HEK293 (cell line): ENCODE measurements at regions not wholly inside any gene's neighbourhood (a gene's known extent, or its start where the extent isn't known, plus 50 kb on each side); places are given as distances from the start of the nearest gene placed in this dataset.

Experiments used
- PRDM1 ChIP-seq: fragments of 450-650 bp; formaldehyde crosslinking; IDR thresholded peaks from 2 replicates; pipeline ENCODE4; 2016; ENCODE audit warnings: missing biosample characterization, missing genetic modification characterization
- SALL2 ChIP-seq: fragments of 450-650 bp; formaldehyde crosslinking; IDR thresholded peaks from 2 replicates; pipeline ENCODE4 v1.5.0; 2017; ENCODE audit warnings: missing biosample characterization, mild to moderate bottlenecking, missing genetic modification characterization, borderline replicate concordance
- ZBTB7A ChIP-seq: fragments of 450-650 bp; formaldehyde crosslinking; IDR thresholded peaks from 2 replicates; pipeline ENCODE4 v1.5.1; 2016; ENCODE audit warnings: low read depth, missing biosample characterization, missing genetic modification characterization
- ZNF175 ChIP-seq: fragments of 450-650 bp; formaldehyde crosslinking; IDR thresholded peaks from 2 replicates; pipeline ENCODE4 v1.5.1; 2016; ENCODE audit warnings: missing biosample characterization, missing genetic modification characterization
- ZNF221 ChIP-seq: fragments of 450-650 bp; formaldehyde crosslinking; IDR thresholded peaks from 2 replicates; pipeline ENCODE4 v1.5.1; 2017; ENCODE audit warnings: missing biosample characterization, missing genetic modification characterization, borderline replicate concordance
- ZNF391 ChIP-seq: fragments of 450-650 bp; formaldehyde crosslinking; IDR thresholded peaks from 2 replicates; pipeline ENCODE4 v1.5.1; 2016; ENCODE audit warnings: low read depth, missing biosample characterization, missing genetic modification characterization, borderline replicate concordance
- ZNF549 ChIP-seq: fragments of 450-650 bp; IDR thresholded peaks from 2 replicates; pipeline ENCODE4 v1.5.1; 2018; ENCODE audit warnings: missing biosample characterization, missing genetic modification characterization, mild to moderate bottlenecking, inconsistent platforms, moderate library complexity
- TF ChIP-seq, protein P1 (sequence below): fragments of 450-650 bp; formaldehyde crosslinking; IDR thresholded peaks from 2 replicates; pipeline ENCODE4 v1.5.1; 2016; ENCODE audit warnings: missing biosample characterization, missing genetic modification characterization

DNA sequence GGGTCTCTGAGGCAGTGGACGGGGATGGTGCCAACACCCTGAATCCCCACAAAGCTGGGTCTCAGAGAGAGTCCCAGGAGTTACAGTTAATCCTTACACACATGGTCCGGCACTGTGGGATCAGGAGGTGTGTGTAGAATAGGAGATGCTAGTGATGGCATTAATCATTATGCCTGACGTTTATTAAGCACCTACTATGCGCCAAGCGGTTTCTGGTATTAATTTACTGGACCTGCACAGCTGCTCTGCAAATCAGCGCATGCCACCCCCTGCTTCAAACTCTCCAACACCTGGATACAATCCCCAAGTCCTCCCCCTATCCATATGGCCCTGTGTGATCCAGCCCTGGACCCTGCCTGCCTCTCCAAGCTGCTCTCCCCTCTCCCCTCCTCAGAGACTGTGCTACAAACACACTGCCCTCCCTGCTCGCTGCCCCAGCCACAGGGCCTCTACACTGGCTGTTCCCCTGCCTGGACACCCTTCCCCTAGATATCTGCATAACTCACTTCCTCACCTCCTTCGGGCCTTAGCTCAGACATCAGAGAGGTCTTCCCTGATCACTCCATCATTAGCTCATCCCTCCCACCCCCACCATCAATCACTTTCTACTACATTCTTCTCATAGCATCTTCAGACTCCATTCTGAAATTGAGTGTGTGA is 86.0 kb downstream of the RFLNA start:
- TF ChIP-seq ZNF391 (tag by site-specific recombination) (no peak), ZNF175 (tag by site-specific recombination) (no peak), SALL2 (tag by site-specific recombination) (no peak), PRDM1 (tag by site-specific recombination) (no peak), ZNF221 (tag by site-specific recombination) (no peak), ZNF549 (no peak), ZBTB7A (tag by site-specific recombination) (no peak)
- TF ChIP-seq, protein P1, sequence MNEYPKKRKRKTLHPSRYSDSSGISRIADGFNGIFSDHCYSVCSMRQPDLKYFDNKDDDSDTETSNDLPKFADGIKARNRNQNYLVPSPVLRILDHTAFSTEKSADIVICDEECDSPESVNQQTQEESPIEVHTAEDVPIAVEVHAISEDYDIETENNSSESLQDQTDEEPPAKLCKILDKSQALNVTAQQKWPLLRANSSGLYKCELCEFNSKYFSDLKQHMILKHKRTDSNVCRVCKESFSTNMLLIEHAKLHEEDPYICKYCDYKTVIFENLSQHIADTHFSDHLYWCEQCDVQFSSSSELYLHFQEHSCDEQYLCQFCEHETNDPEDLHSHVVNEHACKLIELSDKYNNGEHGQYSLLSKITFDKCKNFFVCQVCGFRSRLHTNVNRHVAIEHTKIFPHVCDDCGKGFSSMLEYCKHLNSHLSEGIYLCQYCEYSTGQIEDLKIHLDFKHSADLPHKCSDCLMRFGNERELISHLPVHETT (tag by site-specific recombination), result no peak
